Fibroblast of the aortic adventitia (primary cell): ENCODE measurements at regions not wholly inside any gene's neighbourhood (a gene's known extent, or its start where the extent isn't known, plus 50 kb on each side); places are given as distances from the start of the nearest gene placed in this dataset.

Experiments used
- DNase-seq: peaks from one replicate; pipeline ENCODE4 v3.0.0-alpha.2; 2010; ENCODE audit warnings: low read depth
- H3K4me3 ChIP-seq: 2 replicates; pipeline ENCODE4 v1.5.1; 2011; ENCODE audit warnings: low read depth, mild to moderate bottlenecking, control low read depth, low read length, moderate library complexity
- TF ChIP-seq, protein P1 (sequence below): IDR thresholded peaks from 2 replicates; pipeline ENCODE4 v1.5.1; 2011; ENCODE audit warnings: mild to moderate bottlenecking, low read length, control low read depth, inconsistent platforms; ENCODE audit not compliant: insufficient read depth

- no peak for DNase-seq
- TF ChIP-seq, protein P1, sequence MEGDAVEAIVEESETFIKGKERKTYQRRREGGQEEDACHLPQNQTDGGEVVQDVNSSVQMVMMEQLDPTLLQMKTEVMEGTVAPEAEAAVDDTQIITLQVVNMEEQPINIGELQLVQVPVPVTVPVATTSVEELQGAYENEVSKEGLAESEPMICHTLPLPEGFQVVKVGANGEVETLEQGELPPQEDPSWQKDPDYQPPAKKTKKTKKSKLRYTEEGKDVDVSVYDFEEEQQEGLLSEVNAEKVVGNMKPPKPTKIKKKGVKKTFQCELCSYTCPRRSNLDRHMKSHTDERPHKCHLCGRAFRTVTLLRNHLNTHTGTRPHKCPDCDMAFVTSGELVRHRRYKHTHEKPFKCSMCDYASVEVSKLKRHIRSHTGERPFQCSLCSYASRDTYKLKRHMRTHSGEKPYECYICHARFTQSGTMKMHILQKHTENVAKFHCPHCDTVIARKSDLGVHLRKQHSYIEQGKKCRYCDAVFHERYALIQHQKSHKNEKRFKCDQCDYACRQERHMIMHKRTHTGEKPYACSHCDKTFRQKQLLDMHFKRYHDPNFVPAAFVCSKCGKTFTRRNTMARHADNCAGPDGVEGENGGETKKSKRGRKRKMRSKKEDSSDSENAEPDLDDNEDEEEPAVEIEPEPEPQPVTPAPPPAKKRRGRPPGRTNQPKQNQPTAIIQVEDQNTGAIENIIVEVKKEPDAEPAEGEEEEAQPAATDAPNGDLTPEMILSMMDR = no peak
- no peak overlapping the region for H3K4me3 ChIP-seq
These were observed 328.5 kb downstream of the KLF5 start for GRCh38 chr13:73387318-73387717.

GRCh38 chr13:73385848-73386247 lies 327.0 kb downstream of the KLF5 start:
- TF ChIP-seq, protein P1 = no peak
- no peak overlapping the region for H3K4me3 ChIP-seq
- DNase-seq = no peak

- no peak overlapping the region for H3K4me3 ChIP-seq
- no peak for DNase-seq
- TF ChIP-seq, protein P1 = no peak
These were observed 314.1 kb downstream of the KLF5 start for GRCh38 chr13:73372666-73373627.

GRCh38 chr13:73370066-73370465 lies 311.3 kb downstream of the KLF5 start:
- TF ChIP-seq, protein P1 = no peak
- no peak overlapping the region for H3K4me3 ChIP-seq
- DNase-seq = no peak

GRCh38 chr13:73369095-73369494 lies 310.3 kb downstream of the KLF5 start:
- TF ChIP-seq, protein P1 = no peak
- H3K4me3 ChIP-seq = no peak overlapping the region
- no peak for DNase-seq

DNA sequence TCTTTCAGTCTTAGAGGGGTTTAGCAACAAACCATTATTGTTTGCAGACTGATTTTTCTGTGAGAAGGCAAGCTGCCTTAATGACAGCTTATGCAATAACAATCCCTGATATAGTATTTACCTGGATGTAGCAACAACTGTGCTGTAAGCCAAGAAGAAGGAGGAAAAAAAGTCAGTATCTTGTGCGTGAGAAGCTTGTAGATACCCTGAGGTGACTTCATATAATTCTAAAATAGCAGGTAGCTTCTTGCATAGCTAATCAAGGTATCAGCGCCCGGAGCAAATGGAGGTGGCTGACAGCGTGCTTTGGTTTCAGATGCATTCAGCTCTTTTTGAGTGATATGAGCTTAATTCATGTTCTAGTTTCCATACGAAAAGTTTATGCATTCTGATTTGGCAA lies 309.8 kb downstream of the KLF5 start:
- no peak overlapping the region for H3K4me3 ChIP-seq
- TF ChIP-seq, protein P1 = no peak
- DNase-seq = no peak
